H9 (cell line): ENCODE measurements at regions not wholly inside any gene's neighbourhood (a gene's known extent, or its start where the extent isn't known, plus 50 kb on each side); places are given as distances from the start of the nearest gene placed in this dataset.

Experiments used
- DNase-seq: peaks from one replicate; pipeline ENCODE4 v3.0.0-alpha.2; 2017
- H2AFZ ChIP-seq: one replicate; pipeline ENCODE4 v1.6.1; 2013; ENCODE audit warnings: mild to moderate bottlenecking, low read length, control low read depth, moderate library complexity
- H2AK5ac ChIP-seq: 2 replicates; pipeline ENCODE4 v1.6.1; 2013; ENCODE audit warnings: low read length, control low read depth, mixed read lengths; ENCODE audit not compliant: insufficient read length
- H2BK120ac ChIP-seq: one replicate; pipeline ENCODE4 v1.6.1; 2013; ENCODE audit warnings: low read depth, mild to moderate bottlenecking, low read length, control low read depth, inconsistent platforms; ENCODE audit not compliant: poor library complexity, severe bottlenecking
- H2BK12ac ChIP-seq: 2 replicates; pipeline ENCODE4 v1.6.1; 2013; ENCODE audit warnings: low read length, control low read depth, mixed read lengths, low read depth; ENCODE audit not compliant: insufficient read length
- H2BK15ac ChIP-seq: 2 replicates; pipeline ENCODE4 v1.6.1; 2013; ENCODE audit warnings: low read depth, low read length, control low read depth
- H2BK20ac ChIP-seq: one replicate; pipeline ENCODE4 v1.6.1; 2013; ENCODE audit warnings: low read depth, mild to moderate bottlenecking, low read length, control low read depth, inconsistent platforms; ENCODE audit not compliant: poor library complexity, severe bottlenecking
- H2BK5ac ChIP-seq: 2 replicates; pipeline ENCODE4 v1.6.1; 2013; ENCODE audit warnings: low read length, control low read depth, mixed read lengths; ENCODE audit not compliant: insufficient read length
- H3K14ac ChIP-seq: 2 replicates; pipeline ENCODE4 v1.6.1; 2013; ENCODE audit warnings: low read length, control low read depth; ENCODE audit not compliant: insufficient read depth
- H3K18ac ChIP-seq: 2 replicates; pipeline ENCODE4 v1.6.1; 2013; ENCODE audit warnings: low read depth, mild to moderate bottlenecking, mixed read lengths, low read length, control low read depth; ENCODE audit not compliant: insufficient read length
- H3K23ac ChIP-seq: 2 replicates; pipeline ENCODE4 v1.6.1; 2013; ENCODE audit warnings: low read length, control low read depth, mixed read lengths, low read depth; ENCODE audit not compliant: insufficient read length
- H3K23me2 ChIP-seq: 2 replicates; pipeline ENCODE4 v1.6.1; 2013; ENCODE audit warnings: low read depth, mild to moderate bottlenecking, mixed read lengths, low read length, control low read depth; ENCODE audit not compliant: insufficient read length, poor library complexity, severe bottlenecking
- H3K27ac ChIP-seq: 2 replicates; pipeline ENCODE4 v1.5.1; 2013; ENCODE audit warnings: low read length, control low read depth, mixed read lengths, low read depth; ENCODE audit not compliant: insufficient read length
- H3K27me3 ChIP-seq: 2 replicates; pipeline ENCODE4 v1.6.1; 2013; ENCODE audit warnings: low read length, control low read depth, inconsistent platforms; ENCODE audit not compliant: insufficient read depth
- H3K4ac ChIP-seq: 2 replicates; pipeline ENCODE4 v1.6.1; 2013; ENCODE audit warnings: low read depth, mild to moderate bottlenecking, control low read depth, inconsistent platforms, low read length, moderate library complexity
- H3K4me1 ChIP-seq: 2 replicates; pipeline ENCODE4 v1.6.1; 2013; ENCODE audit warnings: low read length, control low read depth, inconsistent platforms; ENCODE audit not compliant: insufficient read depth
- H3K4me2 ChIP-seq: 2 replicates; pipeline ENCODE4 v1.6.1; 2013; ENCODE audit warnings: low read length, control low read depth, mixed read lengths; ENCODE audit not compliant: insufficient read length, insufficient read depth
- H3K56ac ChIP-seq: 2 replicates; pipeline ENCODE4 v1.6.1; 2013; ENCODE audit warnings: low read depth, mild to moderate bottlenecking, mixed read lengths, low read length, control low read depth; ENCODE audit not compliant: insufficient read length
- H3K79me1 ChIP-seq: 2 replicates; pipeline ENCODE4 v1.6.1; 2013; ENCODE audit warnings: low read depth, mild to moderate bottlenecking, moderate library complexity, low read length, control low read depth, inconsistent platforms; ENCODE audit not compliant: insufficient read depth, poor library complexity, severe bottlenecking
- H3K79me2 ChIP-seq: 2 replicates; pipeline ENCODE4 v1.6.1; 2013; ENCODE audit warnings: low read length, control low read depth, inconsistent platforms; ENCODE audit not compliant: insufficient read depth
- H3K9ac ChIP-seq: 2 replicates; pipeline ENCODE4 v1.6.1; 2013; ENCODE audit warnings: low read length, control low read depth, mixed read lengths; ENCODE audit not compliant: insufficient read length; ENCODE audit errors: extremely low read depth
- H3K9me3 ChIP-seq: one replicate; pipeline ENCODE4 v1.6.1; 2013; ENCODE audit warnings: low read depth, low read length, inconsistent platforms; ENCODE audit not compliant: control insufficient read depth
- H3T11ph ChIP-seq: one replicate; pipeline ENCODE4 v1.6.1; 2013; ENCODE audit warnings: mild to moderate bottlenecking, low read length, control low read depth, inconsistent platforms
- H4K20me1 ChIP-seq: one replicate; pipeline ENCODE4 v1.6.1; 2013; ENCODE audit not compliant: control insufficient read depth, insufficient read length, insufficient read depth
- H4K5ac ChIP-seq: 2 replicates; pipeline ENCODE4 v1.6.1; 2013; ENCODE audit warnings: low read depth, mild to moderate bottlenecking, mixed read lengths, low read length, control low read depth; ENCODE audit not compliant: insufficient read length
- H4K8ac ChIP-seq: replicated peaks from 2 replicates; pipeline ENCODE4 v1.6.1; 2013; ENCODE audit warnings: low read length, control low read depth, mixed read lengths, low read depth; ENCODE audit not compliant: insufficient read length
- H4K91ac ChIP-seq: 2 replicates; pipeline ENCODE4 v1.6.1; 2013; ENCODE audit warnings: low read depth, mild to moderate bottlenecking, moderate library complexity, mixed read lengths, low read length, control low read depth; ENCODE audit not compliant: insufficient read length
- H3K27ac Mint-ChIP-seq, 3 experiments: 2 replicates in 2 of 3; 3 replicates in 1 of 3; pipeline ENCODE4 v1.8.0; 2020 to 2021; ENCODE audit warnings: mixed read lengths in 3 of 3, mild to moderate bottlenecking in 1 of 3, moderate library complexity in 1 of 3
- H3K27me3 Mint-ChIP-seq: 2 replicates; pipeline ENCODE4 v1.8.0; 2021; ENCODE audit warnings: low read depth, mild to moderate bottlenecking, moderate library complexity, mixed read lengths
- H3K36me3 Mint-ChIP-seq, 3 experiments: 2 replicates in 2 of 3; 3 replicates in 1 of 3; pipeline ENCODE4 v1.8.0; 2020 to 2021; ENCODE audit warnings: low read depth in 3 of 3, mixed read lengths in 3 of 3; ENCODE audit not compliant: insufficient read depth in 1 of 3
- H3K4me1 Mint-ChIP-seq, 2 experiments: 2 replicates each; pipeline ENCODE4 v1.8.0; 2020; ENCODE audit warnings: mixed read lengths in 2 of 2
- H3K4me3 Mint-ChIP-seq, 2 experiments: 2 replicates in 1 of 2; 3 replicates in 1 of 2; pipeline ENCODE4 v1.8.0; 2020 to 2021; ENCODE audit warnings: mild to moderate bottlenecking in 2 of 2, mixed read lengths in 2 of 2, moderate library complexity in 1 of 2
- H3K9me3 Mint-ChIP-seq, 2 experiments: 2 replicates in 1 of 2; 3 replicates in 1 of 2; pipeline ENCODE4 v1.8.0; 2020; ENCODE audit warnings: mild to moderate bottlenecking in 2 of 2, mixed read lengths in 2 of 2, moderate library complexity in 1 of 2
- CTCF ChIP-seq: fragments of 200-600 bp; sonication (generic); conservative IDR thresholded peaks from 3 replicates; pipeline ENCODE4 v1.8.0; 2021; ENCODE audit warnings: antibody characterized with exemption, mild to moderate bottlenecking
- WGBS: extraction: QIAGEN DNeasy Blood & Tissue Kit; methylation state at CpG from one replicate; pipeline ENCODE4 v1.1.7; 2013; ENCODE audit warnings: missing lambda C conversion rate, low lambda C conversion rate, mixed read lengths; ENCODE audit not compliant: insufficient read length; ENCODE audit errors: extremely low coverage; 5-methylcytosine and 5-hydroxymethylcytosine counted together

DNA sequence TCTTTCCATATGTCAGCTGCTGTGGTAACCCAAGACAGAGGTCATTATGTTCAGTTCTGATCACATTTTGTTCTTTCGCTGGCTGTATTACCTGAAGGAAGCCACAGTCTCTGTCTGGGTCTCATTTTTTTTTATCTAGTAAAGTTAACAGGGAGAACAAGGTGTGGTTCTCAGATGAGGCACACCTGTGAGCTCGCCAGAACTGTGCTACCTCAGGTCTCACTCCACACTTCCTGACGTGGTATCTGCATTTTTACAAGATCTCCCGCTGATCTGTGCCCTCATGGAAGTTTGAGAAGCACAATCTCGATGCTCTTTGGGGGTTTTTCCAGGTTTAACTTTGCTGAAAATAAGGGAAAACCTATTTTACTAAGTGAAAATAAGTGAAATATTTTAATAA, 169.5 kb upstream of the CENPW start:
- Histone ChIP-seq H3K9ac (no peak overlapping the region), H3K23me2 (no peaks in the 10 kb centered on the region), H2BK15ac (no peak overlapping the region), H3K27ac (no peak overlapping the region), H3K9me3 (no peaks in the 10 kb centered on the region), H3K4ac (no peak overlapping the region), H3K56ac (no peak overlapping the region), H4K20me1 (no peaks in the 10 kb centered on the region), H3K23ac (no peak overlapping the region), H2AFZ (no peak overlapping the region), H3T11ph (no peak overlapping the region), H2BK120ac (no peak overlapping the region), H3K79me1 (no peaks in the 10 kb centered on the region), H3K14ac (no peak overlapping the region), H4K8ac (no peak overlapping the region), H2BK5ac (no peak overlapping the region), H3K27me3 (no peaks in the 10 kb centered on the region), H3K4me1 (no peaks in the 10 kb centered on the region; the same call in 1 of the 2 replicates), H3K4me2 (no peak overlapping the region), H3K18ac (no peak overlapping the region), H2BK12ac (no peak overlapping the region), H2BK20ac (no peak overlapping the region), H2AK5ac (no peak overlapping the region), H4K91ac (no peak overlapping the region), H3K79me2 (no peaks in the 10 kb centered on the region), H4K5ac (no peak overlapping the region)
- DNase-seq = no peak
- H3K4me1 Mint-ChIP-seq = peaks cover 15% of the 10 kb centered on the region in 2 experiments
- no peaks in the 10 kb centered on the region for H3K27me3 Mint-ChIP-seq
- WGBS = no CpG with 5 or more reads among the region's 5 CpGs
- no peak for TF ChIP-seq CTCF
- peaks cover 0 to 3% of the 10 kb centered on the region in 2 experiments; a peak in 1 of 5 replicates for H3K9me3 Mint-ChIP-seq
- no peak overlapping the region for H3K27ac Mint-ChIP-seq
- peaks cover 0 to 3% (median 1%) of the 10 kb centered on the region in 3 experiments; a peak in 1 of 7 replicates for H3K36me3 Mint-ChIP-seq
- no peak overlapping the region for H3K4me3 Mint-ChIP-seq
